ENCODE measurements at regions not wholly inside any gene's neighbourhood (a gene's known extent, or its start where the extent isn't known, plus 50 kb on each side); places are given as distances from the start of the nearest gene placed in this dataset.

DNA sequence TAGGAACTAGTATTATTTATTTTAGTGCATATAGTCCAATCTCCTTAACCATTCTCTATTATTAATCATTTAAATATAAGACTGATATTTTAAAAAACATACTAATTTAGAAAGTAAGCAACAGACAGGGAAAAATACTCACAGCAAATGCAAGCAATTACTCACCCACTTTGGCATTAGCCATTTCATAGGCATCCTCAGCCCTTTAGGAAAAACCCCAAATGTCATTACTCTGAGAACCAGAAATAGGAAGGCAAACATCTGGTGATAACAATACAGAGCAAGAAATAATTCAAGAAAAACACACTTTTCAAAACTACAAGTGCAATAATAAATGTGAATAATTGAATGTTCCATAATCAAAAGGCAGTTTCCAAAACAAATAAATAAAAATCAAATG lies 545.1 kb downstream of the PLPP3 start:
- H3K27ac Mint-ChIP-seq, result no peak overlapping the region
- DNase-seq, result peak; percentile 11
- no peak for TF ChIP-seq CTCF (IDR thresholded peaks at IDR 0.05)

DNA sequence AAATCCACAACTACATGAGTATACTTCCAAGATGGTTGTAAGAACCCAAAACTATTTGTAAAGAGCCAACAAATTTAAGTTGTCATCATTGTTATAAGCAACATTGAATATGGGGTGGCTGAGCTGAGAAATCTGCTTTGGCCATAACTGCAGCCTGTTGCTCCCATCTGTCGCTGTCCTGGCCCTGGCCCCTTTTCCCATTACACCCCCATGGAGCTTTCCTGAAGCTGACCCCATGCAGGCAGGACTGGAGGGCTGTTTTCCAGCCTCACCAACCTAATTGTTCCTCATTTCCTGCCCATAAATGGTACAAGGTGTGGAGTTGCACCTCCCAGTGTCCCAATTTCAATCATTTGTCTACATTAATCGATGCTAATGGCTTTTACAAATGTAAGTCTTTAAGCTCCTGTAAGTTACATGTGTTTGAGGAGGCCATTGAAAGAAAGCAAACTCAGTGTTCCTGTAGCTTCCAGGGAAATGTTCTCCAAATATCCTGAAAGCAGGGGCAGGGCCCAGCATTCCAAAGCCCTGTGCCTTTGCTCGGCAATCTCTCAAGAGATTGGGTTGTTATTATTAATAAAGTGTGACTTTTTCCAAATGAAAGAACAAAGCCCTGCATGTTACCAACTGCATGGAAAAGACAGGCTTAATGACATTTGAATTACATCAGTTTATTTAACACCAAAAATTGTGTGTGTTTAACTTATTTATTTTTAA lies 545.9 kb downstream of the PLPP3 start:
- no peak for DNase-seq
- Mint-ChIP-seq H3K36me3 (ENCODE audit: low read depth) (no peaks in the 10 kb centered on the region), H3K4me3 (no peak overlapping the region), H3K9me3 (no peaks in the 10 kb centered on the region; the same call in none of the 2 replicates), H3K4me1 (ENCODE audit: low read depth) (no peaks in the 10 kb centered on the region), H3K27ac (no peak overlapping the region), H3K27me3 (ENCODE audit: insufficient read depth) (no peaks in the 10 kb centered on the region)
- no peak for TF ChIP-seq CTCF (IDR thresholded peaks at IDR 0.05)

More for the DNA sequence above, 545.1 kb downstream of the PLPP3 start:
- no peaks in the 10 kb centered on the region for H3K36me3 Mint-ChIP-seq (ENCODE audit: low read depth)
- no peaks in the 10 kb centered on the region; the same call in none of the 2 replicates for H3K9me3 Mint-ChIP-seq
- H3K4me1 Mint-ChIP-seq (ENCODE audit: low read depth), result no peaks in the 10 kb centered on the region
- no peak overlapping the region for H3K4me3 Mint-ChIP-seq
- H3K27me3 Mint-ChIP-seq (ENCODE audit: insufficient read depth), result no peaks in the 10 kb centered on the region; the same call in 1 of the 2 replicates

GRCh38 chr1:56032096-56032676 lies 547.2 kb downstream of the PLPP3 start:
- Mint-ChIP-seq H3K27me3 (ENCODE audit: insufficient read depth) (no peaks in the 10 kb centered on the region; the same call in 1 of the 2 replicates), H3K36me3 (ENCODE audit: low read depth) (no peaks in the 10 kb centered on the region), H3K9me3 (no peaks in the 10 kb centered on the region; the same call in 1 of the 2 replicates), H3K4me1 (ENCODE audit: low read depth) (no peaks in the 10 kb centered on the region), H3K27ac (no peak overlapping the region), H3K4me3 (no peak overlapping the region)
- DNase-seq, result no peak
- TF ChIP-seq CTCF (IDR thresholded peaks at IDR 0.05), result no peak

DNA sequence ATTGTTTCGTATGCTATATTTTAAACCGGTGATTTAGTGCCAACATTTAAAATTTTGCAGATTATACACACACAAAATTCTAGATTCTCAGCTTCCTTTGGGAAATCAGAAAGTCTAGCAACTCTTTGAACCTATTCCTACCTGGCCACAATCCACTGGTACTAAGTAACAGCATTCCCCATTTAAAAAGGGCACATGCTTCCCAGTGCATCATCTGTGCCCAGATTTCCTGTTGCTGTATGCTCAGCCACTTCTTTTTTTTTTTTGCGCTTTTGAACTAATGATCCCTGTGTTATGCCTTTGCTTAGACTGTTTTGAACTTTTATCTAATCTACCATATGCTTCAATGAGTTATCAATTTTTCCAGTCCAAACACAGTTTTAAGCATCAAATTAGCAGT lies 548.4 kb downstream of the PLPP3 start:
- H3K27me3 Mint-ChIP-seq (ENCODE audit: insufficient read depth), result no peaks in the 10 kb centered on the region; the same call in none of the 2 replicates
- H3K9me3 Mint-ChIP-seq, result no peaks in the 10 kb centered on the region
- no peak for TF ChIP-seq CTCF (IDR thresholded peaks at IDR 0.05)
- H3K36me3 Mint-ChIP-seq (ENCODE audit: low read depth), result no peaks in the 10 kb centered on the region
- no peak overlapping the region for H3K27ac Mint-ChIP-seq
- no peaks in the 10 kb centered on the region for H3K4me1 Mint-ChIP-seq (ENCODE audit: low read depth)
- no peak for DNase-seq
- H3K4me3 Mint-ChIP-seq, result no peak overlapping the region

DNA sequence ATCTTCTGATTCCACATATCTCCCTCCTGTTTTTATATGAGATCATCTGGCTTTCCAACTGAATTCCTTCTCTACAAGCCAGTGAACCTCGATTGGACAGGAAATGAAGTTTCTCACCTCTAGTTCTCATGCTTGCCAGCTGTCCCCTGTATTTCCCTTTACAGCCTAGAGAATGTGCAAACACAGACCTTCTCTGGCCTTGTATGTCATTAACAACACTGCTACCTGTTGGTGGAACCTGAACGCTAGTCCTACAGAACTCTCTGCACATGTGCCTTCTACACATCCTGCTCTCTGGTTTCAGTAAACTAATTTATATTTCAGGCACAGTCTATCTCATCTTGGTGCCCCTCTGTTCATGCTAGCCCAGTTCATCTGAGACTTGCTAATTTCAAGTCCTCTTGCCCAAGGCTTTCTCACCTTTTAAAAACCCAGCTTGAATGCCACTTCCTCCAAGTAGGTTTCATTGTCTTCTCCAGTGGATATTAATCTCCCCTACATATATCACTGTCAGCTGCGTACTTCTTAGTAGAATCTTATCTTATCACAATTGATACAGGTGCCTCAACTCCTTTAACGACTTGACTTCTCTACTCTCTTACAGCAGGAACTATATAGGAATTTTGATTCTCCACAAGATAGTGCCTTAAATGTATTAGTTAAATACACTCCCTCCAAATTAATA lies 549.9 kb downstream of the PLPP3 start:
- no peak overlapping the region for H3K27ac Mint-ChIP-seq
- no peak for DNase-seq
- TF ChIP-seq CTCF (IDR thresholded peaks at IDR 0.05), result no peak
- no peaks in the 10 kb centered on the region for H3K36me3 Mint-ChIP-seq (ENCODE audit: low read depth)
- H3K27me3 Mint-ChIP-seq (ENCODE audit: insufficient read depth), result no peaks in the 10 kb centered on the region; the same call in none of the 2 replicates
- no peaks in the 10 kb centered on the region for H3K4me1 Mint-ChIP-seq (ENCODE audit: low read depth)
- no peaks in the 10 kb centered on the region for H3K9me3 Mint-ChIP-seq
- no peak overlapping the region for H3K4me3 Mint-ChIP-seq
